HG03521 (cell line): ENCODE measurements at regions not wholly inside any gene's neighbourhood (a gene's known extent, or its start where the extent isn't known, plus 50 kb on each side); places are given as distances from the start of the nearest gene placed in this dataset.
A peak's percentile ranks its signal among the peaks of the same experiment; 100 is the strongest.
"Not testable (repeated sequence)": the region's sequence is repeated elsewhere in the genome, so short reads cannot be mapped to it uniquely, and the experiment has no call there.

Source experiments
- ATAC-seq: cut with Tn5 transposase; IDR thresholded peaks from one replicate; pipeline ENCODE4 v1.9.1; 2021; ENCODE audit warnings: mild to moderate bottlenecking, moderate library complexity; ENCODE audit not compliant: unreplicated experiment

DNA sequence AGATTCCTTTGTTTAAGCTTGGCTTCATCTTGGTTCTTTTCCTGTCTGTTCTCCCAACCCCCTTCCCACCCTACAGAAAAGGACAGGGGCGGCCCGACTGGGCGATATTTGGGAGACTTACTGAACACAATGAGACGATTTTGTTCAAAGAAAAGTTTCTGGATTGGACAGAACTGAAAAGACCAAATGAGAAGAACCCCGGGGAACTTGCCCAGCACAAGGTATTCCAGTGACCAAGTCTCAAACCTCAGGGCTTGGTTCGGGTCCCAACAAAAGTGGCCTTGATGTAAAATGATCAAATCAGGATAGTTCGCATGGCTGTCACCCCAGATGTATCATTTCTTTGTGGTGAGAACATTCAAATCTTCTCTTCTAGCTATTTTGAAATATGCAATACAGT lies 73.9 kb upstream of the LYZL2 start:
- ATAC-seq, result not testable (repeated sequence)

DNA sequence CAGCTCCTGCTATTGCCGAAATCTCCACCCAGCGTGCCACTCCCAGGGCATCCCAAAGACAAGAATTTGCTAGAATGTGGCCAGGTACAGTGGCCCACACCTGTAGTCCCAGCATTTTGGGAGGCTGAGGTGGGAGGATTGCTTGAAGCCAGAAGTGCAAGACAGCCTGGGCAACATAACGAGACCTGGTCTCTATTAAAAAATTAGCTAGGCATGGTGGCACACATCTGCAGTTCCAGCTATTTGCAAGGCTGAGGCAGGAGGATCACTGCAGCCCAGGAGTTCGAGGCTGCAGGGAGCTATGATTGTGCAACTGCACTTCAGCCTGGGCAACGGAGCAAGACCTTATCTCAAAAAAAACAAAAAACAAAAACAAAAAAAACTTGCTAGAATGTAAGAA lies 73.3 kb upstream of the LYZL2 start:
- no peak for ATAC-seq

DNA sequence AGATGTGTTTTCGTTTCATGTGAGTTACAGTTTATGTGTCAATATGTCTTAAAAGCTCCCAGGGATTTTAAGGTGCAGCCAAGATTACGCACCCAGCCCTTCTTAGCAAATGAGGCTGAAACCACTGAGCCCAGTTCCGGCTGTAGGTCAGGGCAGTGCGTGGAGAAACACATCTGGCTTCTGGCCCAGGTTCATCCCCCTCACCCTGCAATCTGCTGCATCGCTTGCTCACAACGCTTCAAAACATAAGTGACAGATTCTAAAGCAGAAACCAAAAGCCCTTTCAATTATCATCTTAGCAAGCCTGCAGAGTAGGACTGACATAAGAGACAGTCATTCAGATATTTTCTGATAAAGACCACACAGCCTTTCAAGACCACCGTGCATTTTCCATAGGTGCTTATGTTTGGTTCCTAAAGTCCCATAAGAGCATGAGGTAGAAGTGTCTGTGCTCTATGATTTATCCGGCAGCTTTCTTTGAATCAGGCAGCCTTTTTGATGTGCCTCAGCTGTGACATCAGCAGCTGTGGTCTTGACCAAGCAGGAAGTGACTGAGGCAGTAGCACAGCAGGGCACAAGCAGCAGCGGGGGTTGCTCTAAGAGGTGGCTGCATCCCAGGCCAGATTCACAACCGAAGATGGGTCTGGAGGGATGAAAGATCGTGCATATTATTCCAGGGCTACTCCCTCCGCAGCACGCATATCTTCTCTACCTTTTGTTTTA lies 72.1 kb upstream of the LYZL2 start:
- peak; percentile 52 for ATAC-seq

DNA sequence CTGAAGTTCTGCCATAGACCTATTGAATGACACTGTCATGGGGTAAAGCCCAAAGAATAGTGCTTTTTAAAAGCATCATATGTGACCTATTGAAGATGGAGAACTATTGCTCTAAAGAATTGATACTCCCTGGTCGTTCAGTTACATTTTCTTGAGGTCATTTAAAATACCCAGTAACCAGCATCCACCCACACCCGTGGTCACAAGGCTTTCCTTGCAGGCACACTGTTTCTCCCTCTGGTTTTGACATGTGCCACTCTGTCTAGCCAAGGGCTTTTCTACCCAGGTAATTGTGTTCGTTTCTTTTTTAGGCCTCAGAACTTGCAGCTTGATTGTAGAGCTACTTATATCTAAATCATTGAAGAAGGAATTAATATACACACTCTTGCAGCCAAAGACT lies 68.3 kb upstream of the LYZL2 start:
- no peak for ATAC-seq

DNA sequence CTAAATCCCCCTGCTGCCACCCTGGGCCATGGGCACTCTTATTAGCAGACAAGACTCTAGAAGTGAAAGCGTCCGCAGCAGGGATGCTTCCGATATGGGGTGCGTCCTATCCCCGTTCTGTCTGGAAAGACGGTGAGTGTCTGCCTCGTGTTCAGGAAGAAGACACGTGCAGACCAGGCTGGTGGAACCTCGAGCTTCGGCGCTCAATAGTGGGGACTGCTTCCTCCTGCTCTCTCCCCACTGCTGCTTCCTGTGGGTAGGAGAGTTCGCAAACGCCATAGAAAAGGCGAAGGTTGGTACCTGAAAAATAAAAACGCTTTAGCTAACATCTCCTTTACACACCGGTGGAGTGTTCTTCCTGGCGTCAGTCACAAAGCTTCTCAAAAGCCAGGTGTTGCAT lies 67.7 kb upstream of the LYZL2 start:
- ATAC-seq, result not testable (repeated sequence)

DNA sequence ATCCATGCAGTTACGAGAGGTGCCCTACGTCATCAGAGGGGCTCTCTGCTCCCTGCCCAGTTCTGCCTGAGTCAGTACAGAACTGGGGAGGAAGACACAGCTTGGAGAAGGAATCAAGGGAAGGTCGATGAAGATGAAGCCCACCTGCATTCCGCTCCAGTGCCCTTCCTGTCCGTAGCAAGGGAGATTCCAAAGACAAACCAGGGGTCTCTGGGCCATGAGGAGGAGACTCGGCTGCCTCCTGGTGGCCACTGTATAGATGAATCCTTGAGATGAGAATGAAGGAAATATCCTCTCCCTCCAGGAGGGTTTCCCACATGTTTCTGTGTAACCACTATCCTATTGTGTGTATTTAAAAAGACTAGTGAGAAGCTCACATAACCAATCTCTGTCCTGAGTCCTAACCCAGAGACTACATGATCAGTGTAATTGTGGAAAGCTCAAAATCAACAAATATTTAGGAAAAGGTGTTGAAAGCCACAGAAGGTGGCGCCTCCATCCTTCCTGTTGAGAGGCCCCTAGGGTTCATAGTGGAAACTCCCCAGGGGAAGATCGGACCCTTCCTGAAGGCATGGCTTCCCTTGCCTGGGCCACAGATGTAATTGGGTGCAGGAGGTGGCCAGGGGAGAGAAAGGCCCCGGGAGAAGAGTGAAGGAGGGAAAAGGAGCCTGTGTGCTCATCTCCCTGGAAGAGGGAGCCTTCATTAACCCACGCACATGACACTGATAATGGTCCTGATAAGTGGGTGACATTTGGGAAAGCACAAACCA lies 67.0 kb upstream of the LYZL2 start:
- ATAC-seq, result not testable (repeated sequence)

DNA sequence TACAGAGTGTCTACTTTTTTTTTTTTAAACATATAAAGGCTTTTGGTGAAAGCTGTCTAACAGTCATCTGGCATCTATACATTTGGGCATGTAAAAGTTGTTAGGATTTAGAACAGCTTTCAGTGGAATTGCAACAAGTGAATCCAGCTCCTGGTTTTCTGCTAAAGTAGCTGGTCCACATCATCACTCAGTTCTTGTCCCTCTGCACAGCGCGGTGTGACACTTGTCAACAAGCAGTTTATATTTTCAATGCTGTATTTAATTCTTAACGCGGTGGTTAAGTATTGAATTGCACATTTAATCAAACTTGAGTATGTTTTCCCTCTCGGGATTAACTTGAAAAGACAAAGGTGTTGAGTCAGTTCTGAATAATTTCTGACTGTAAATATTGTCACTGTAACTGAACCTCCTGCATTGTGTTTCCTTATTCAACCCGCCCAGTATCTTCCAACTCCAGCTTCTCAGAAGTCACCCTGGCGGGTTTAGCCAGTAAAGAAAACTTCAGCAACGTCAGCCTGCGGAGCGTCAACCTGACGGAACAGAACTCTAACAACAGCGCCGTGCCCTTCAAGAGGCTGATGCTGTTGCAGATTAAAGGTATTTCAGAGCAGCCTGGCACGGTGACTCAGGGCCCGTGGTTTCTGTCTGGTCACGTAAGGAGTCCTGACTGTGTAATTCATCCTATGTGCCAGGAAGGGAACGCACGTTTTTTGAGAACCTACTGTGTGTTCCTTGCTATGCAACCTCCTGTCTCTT lies 66.1 kb upstream of the LYZL2 start:
- ATAC-seq, result not testable (repeated sequence)

DNA sequence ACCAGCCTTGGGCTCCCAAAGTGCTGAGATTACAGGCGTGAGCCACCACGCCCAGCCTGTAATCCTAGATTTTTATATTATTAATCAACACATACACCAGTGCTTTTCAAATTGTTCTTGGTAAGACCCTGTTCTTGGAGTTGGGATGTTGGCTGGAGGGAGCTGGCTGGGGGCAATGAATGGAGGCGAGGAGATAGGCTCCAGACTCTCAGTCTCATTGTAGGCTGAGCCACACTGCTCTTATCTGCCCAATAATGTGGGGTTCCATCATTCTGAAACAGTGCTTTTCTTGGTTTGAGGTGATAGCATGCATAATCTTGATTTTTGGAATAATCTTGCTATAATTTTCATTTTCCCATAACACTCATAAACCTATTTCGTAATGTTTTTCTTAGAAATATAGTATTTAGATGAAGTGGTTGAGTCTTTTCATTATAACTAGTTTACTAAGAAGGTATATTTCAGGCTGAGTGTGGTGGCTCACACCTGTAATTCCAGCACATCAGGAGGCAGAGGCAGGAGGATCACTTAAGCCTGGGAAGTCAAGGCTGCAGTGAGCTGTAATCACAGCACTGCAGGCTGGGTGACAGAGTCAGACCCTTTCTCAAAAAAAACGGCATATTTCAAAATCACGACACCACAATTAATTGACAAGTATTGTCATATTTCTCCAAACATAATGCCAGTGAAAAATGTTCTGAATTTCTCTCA lies 65.1 kb upstream of the LYZL2 start:
- ATAC-seq, result no peak

DNA sequence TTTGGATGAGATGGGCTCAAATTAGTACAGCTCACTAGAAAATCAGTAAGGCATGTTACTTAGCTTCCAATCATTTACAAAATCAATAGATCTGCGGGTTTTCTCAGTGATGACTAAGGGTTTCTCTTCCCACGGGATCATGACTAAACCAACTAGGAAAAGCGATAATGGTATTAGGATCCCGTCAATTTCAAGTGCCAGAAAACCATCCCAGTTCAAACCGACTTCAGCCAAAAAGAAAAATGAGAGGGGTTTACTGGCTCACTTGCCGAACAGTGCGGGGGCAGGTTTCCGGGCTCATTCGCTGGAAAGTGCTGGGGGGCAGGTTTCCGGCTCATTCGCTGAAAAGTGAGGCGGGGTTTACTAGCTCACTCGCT lies 62.1 kb upstream of the LYZL2 start:
- ATAC-seq, result no peak

DNA sequence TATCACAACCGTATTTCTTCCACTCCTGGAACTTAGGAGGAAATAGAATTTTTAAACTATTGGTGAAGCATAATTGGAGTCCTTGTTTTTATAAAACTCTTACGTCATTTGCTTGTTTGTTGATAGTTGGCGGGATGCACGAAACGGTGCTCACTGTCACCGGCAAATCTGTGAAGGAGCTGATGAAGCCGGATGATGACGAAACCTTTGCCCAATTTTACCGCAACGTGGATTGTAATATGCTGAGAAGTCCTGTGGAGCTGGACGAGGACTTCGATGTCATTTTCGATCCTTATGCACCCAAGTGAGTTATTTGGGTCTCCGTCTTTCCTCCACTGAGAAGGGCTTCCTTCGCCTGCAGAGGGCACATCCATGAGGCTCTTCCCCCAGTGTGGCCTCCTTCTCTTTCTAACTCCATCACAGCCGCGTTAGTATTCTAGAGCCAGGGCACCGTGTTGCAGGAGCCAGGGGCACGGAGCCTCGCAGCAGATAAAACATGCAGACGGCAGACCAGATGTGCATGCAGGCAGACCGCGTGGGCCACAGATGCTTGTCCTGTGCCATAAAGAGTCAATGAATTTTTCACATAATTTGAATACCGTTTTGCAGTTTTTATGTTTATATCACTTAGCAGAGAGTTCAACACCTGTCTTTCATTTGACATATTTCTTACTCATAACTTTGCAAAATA lies 61.5 kb upstream of the LYZL2 start:
- ATAC-seq, result not testable (repeated sequence)

DNA sequence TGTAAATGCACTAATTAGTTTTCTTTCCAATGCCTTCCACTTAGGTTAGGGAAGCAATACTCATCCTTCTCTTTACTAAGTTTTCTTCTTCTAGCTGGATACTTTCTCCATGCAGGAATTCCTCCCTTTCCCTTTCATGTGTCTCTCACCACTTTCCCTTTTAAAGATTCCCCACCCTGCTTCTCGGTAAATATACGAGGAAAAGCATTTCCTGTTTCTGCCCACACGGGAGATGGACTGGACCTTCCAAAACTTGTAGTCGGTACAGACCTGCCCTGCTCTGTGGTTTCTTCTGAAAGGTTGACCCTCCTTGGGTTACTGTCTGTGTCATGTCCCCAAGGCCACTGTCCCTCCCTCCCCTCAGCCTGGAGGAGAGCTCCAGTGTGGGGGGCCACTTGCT lies 58.9 kb upstream of the LYZL2 start:
- no peak for ATAC-seq

DNA sequence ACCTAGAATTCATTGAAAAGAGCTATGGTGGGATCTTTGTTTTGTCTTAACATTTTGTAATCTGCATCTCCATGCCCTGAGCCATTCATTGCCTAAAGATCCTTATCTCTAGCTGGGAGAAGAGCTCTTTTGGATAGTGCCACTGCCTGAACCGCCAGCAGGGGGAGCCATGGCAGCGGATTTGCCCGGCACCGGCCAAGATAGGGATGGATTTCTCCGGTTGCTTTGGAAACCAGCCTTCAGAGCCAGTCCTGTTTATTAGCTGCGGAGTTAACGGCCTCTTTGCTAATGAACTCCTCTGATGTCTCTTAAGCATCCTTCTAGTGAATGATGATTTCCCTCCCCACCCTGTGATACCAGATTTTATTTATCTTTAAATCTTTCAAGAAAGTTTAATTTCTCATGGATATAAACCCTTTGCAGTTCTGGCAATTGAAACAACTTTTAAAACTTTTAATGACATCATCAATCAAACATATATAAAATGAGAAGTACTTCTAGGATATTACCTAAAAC lies 58.2 kb upstream of the LYZL2 start:
- no peak for ATAC-seq

DNA sequence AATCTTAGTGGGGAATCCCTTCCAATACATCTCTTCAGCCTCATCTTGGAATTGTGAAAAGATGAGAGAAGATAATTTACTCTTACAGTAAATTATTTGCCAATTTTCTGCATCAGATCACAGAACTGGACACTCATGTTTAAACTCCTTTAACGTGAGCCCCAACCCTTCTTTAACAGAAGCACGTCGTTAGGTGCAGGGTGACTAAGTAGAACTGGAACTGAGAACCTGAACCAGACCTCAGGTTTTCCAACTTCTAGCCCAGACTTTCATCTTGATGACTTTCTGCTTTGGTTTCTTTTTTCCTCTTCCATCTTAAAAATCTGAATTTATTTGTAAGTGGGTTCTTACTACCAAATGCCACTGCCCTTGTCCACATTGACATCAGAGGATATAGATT lies 57.2 kb upstream of the LYZL2 start:
- no peak for ATAC-seq

DNA sequence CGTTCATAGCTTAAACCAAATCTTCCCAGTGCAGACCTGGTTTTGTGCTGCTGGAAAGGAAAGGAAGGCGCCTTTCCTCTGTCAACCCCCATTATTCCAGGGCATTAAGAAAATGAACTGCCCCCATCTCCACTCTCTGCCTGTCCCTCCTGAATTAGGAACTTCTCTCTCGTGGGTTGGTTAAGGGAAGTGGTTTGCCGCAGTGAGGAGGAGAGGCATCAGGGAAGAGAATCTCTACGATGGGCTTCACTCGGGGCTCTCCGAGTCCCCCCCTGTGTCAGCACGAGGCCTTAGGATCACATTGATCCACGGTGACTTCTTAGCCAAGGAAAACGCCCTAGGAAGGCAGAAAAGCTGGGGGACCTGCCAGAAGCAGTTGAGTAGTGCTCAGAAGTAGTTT lies 53.9 kb upstream of the LYZL2 start:
- no peak for ATAC-seq

DNA sequence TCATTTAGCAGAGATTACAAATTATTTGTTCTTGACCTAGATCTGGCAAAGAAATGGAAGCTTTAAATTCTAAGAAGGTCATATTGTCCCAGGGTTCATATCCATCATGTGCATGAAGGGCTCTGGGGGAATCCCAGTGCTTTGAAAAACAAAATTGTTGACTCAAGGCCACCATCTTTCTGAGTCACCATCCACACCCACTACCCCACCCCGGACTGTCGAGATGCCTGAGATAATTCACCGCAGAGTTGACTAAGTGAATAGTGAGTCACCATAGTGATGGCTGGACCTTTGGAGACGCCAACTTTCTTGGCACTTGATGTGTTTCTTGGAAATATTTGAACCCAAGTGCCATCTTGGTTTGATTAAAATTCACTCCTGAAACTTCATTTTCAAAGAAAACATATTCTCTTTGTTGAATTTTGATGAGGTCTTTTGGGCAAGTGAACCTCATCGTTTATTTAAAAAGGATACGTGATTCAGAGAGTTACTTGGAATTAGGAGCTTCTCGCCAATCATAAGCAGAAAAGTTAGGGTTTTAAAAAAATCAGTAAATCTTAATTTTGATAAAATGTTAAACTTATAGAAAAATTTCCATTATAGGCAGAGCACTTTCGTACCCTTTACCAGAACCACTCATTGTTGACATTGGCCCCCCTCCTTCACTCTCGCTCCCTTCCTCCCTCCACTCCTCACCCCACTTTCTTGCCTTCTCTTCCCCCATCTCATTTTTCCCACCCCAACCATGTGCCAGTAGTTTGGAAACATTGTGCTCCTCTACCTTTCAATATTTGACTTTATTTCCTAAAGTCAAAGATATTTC lies 53.0 kb upstream of the LYZL2 start:
- ATAC-seq, result not testable (repeated sequence)

DNA sequence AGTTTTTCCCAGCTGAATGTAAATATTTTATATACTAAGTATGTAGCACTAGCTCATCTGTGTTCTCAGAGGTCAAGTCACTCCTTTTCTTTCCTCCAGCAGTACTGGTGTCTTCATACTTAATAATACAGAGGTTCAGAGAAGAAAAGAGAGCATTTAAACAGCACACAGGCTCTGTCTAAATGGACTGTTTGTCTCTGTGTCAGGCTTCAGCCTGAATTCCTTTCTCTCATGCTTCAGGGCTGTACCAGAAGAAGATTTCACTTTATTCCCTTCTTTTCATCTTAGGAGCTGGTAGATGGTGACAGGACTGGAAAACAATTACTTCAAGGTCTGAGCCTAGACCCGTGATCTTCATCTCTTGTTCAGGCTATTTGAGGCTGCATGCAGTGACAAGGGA lies 51.4 kb upstream of the LYZL2 start:
- no peak for ATAC-seq
